HS-5 (cell line): ENCODE measurements at regions not wholly inside any gene's neighbourhood (a gene's known extent, or its start where the extent isn't known, plus 50 kb on each side); places are given as distances from the start of the nearest gene placed in this dataset.

Experiments
- DNase-seq: peaks from one replicate; pipeline ENCODE4 v3.0.0-alpha.2; 2012; ENCODE audit warnings: low read depth

GRCh38 chr17:33515974-33516373 lies 222.9 kb upstream of the ASIC2 start:
- DNase-seq: no peak

GRCh38 chr17:33516645-33517044 lies 223.6 kb upstream of the ASIC2 start:
- no peak for DNase-seq

- no peak for DNase-seq
Observed at GRCh38 chr17:33517746-33518145, 224.7 kb upstream of the ASIC2 start.

GRCh38 chr17:33519692-33520091 lies 226.6 kb upstream of the ASIC2 start:
- DNase-seq: no peak

GRCh38 chr17:33520426-33521330 lies 227.6 kb upstream of the ASIC2 start:
- no peak for DNase-seq

- no peak for DNase-seq
Observed at GRCh38 chr17:33521784-33522183, 228.7 kb upstream of the ASIC2 start.

GRCh38 chr17:33522623-33523022 lies 229.5 kb upstream of the ASIC2 start:
- no peak for DNase-seq

- DNase-seq: no peak
Observed at GRCh38 chr17:33523577-33523981, 230.5 kb upstream of the ASIC2 start.

GRCh38 chr17:33525186-33525585 lies 232.1 kb upstream of the ASIC2 start:
- no peak for DNase-seq

- DNase-seq: no peak
Observed at GRCh38 chr17:33526717-33527116, 233.6 kb upstream of the ASIC2 start.

GRCh38 chr17:33527290-33527689 lies 234.2 kb upstream of the ASIC2 start:
- no peak for DNase-seq

GRCh38 chr17:33528846-33529245 lies 235.8 kb upstream of the ASIC2 start:
- DNase-seq: no peak

- no peak for DNase-seq
Observed at GRCh38 chr17:33529816-33530215, 236.7 kb upstream of the ASIC2 start.

GRCh38 chr17:33531311-33531710 lies 238.2 kb upstream of the ASIC2 start:
- DNase-seq: no peak

GRCh38 chr17:33534087-33534486 lies 241.0 kb upstream of the ASIC2 start:
- no peak for DNase-seq

GRCh38 chr17:33545124-33545523 lies 252.0 kb upstream of the ASIC2 start:
- DNase-seq: no peak

- DNase-seq: no peak
Observed at GRCh38 chr17:33550261-33550660, 257.2 kb upstream of the ASIC2 start.

- no peak for DNase-seq
Observed at GRCh38 chr17:33551075-33551474, 258.0 kb upstream of the ASIC2 start.

- no peak for DNase-seq
Observed at GRCh38 chr17:33551911-33552310, 258.8 kb upstream of the ASIC2 start.

- DNase-seq: peak; percentile 25
Observed at GRCh38 chr17:33560165-33560564, 267.1 kb upstream of the ASIC2 start.

- no peak for DNase-seq
Observed at GRCh38 chr17:33560871-33561270, 267.8 kb upstream of the ASIC2 start.

GRCh38 chr17:33561569-33562334 lies 268.7 kb upstream of the ASIC2 start:
- DNase-seq: no peak

- no peak for DNase-seq
Observed at GRCh38 chr17:33562792-33563191, 269.7 kb upstream of the ASIC2 start.
